GM12891 (cell line): ENCODE measurements at regions not wholly inside any gene's neighbourhood (a gene's known extent, or its start where the extent isn't known, plus 50 kb on each side); places are given as distances from the start of the nearest gene placed in this dataset.

Source experiments
- POLR2A ChIP-seq: IDR thresholded peaks from 2 replicates; pipeline ENCODE4 v1.6.1; 2011; ENCODE audit warnings: low read depth, low read length, control low read depth
- POLR2AphosphoS5 ChIP-seq: IDR thresholded peaks from 2 replicates; pipeline ENCODE4 v1.6.1; 2011; ENCODE audit warnings: low read depth, low read length, control low read depth

- TF ChIP-seq POLR2AphosphoS5: no peak
- no peak for TF ChIP-seq POLR2A
These were observed 64.2 kb upstream of the GNAI1 start for GRCh38 chr7:80070391-80070790.
